Endothelial cell of umbilical vein (primary cell): ENCODE measurements at regions not wholly inside any gene's neighbourhood (a gene's known extent, or its start where the extent isn't known, plus 50 kb on each side); places are given as distances from the start of the nearest gene placed in this dataset.

Experiments
- BruUV-seq: library from RNA; stranded (reverse); fragments of 400-500 nt; replicated peaks from 2 replicates; lab custom pipeline; 2021; lab: Mats Ljungman, UMichigan
- CTCF ChIA-PET: fragments of 300-600, 350-600 bp; sonication (Branson Sonifier 250); formaldehyde crosslinking; loops from one replicate; lab custom pipeline; 2021; ENCODE audit warnings: antibody characterized with exemption, inconsistent platforms; lab: Charles Lee
- POLR2A ChIA-PET: fragments of 300-600, 350-600 bp; sonication (Branson Sonifier 250); formaldehyde crosslinking; loops from one replicate; lab custom pipeline; 2021; ENCODE audit warnings: antibody characterized with exemption, inconsistent platforms; lab: Charles Lee
- DNase-seq: peaks from one replicate; pipeline ENCODE4 v3.0.0-alpha.2; 2011; ENCODE audit warnings: low read depth, low spot score
- FAIRE-seq: peaks from 2 replicates; lab custom pipeline; 2011; peaks lifted over from hg19 to GRCh38; lab: Jason Lieb, UNC
- H2AFZ ChIP-seq: 2 replicates; pipeline ENCODE4 v1.6.0; 2012; ENCODE audit warnings: low read depth, low read length, control low read depth, inconsistent platforms
- H3K27ac ChIP-seq: 2 replicates; pipeline ENCODE4 v1.5.1; 2011; ENCODE audit warnings: low read depth, mild to moderate bottlenecking, control low read depth, low read length, moderate library complexity; ENCODE audit not compliant: insufficient read depth
- H3K27me3 ChIP-seq, 2 experiments: 2 replicates each; pipeline versions ENCODE4 v1.6.0 to v1.6.1; 2011; ENCODE audit warnings: low read length in 2 of 2, mixed read lengths in 1 of 2; ENCODE audit not compliant: control insufficient read depth in 2 of 2, insufficient read depth in 2 of 2
- H3K36me3 ChIP-seq, 2 experiments: 2 replicates in 1 of 2; 3 replicates in 1 of 2; pipeline ENCODE4 v1.5.1; 2011; ENCODE audit warnings: low read length in 2 of 2, mild to moderate bottlenecking in 1 of 2, moderate library complexity in 1 of 2; ENCODE audit not compliant: control insufficient read depth in 2 of 2, insufficient read depth in 2 of 2; ENCODE audit errors: extremely low read depth in 1 of 2
- H3K4me1 ChIP-seq: 3 replicates; pipeline ENCODE4 v1.5.1; 2011; ENCODE audit warnings: mild to moderate bottlenecking, low read length; ENCODE audit not compliant: control insufficient read depth, insufficient read depth; ENCODE audit errors: extremely low read depth
- H3K4me2 ChIP-seq: 2 replicates; pipeline ENCODE4 v1.6.1; 2011; ENCODE audit warnings: low read length, control low read depth, mixed read lengths; ENCODE audit not compliant: insufficient read depth
- H3K4me3 ChIP-seq, 3 experiments: fragments of 200-600 bp in 1 of 3; sonication (generic), shearing (Covaris generic) in 1 of 3; replicated peaks in 1 of 3; 2 replicates each; pipeline ENCODE4 v1.5.1; 2011 to 2016; ENCODE audit warnings: control low read depth in 3 of 3, low read length in 3 of 3, mild to moderate bottlenecking in 2 of 3, inconsistent platforms in 1 of 3, low read depth in 1 of 3, moderate library complexity in 1 of 3; ENCODE audit not compliant: insufficient read depth in 1 of 3
- H3K79me2 ChIP-seq: 2 replicates; pipeline ENCODE4 v1.6.0; 2012; ENCODE audit warnings: low read length, inconsistent platforms; ENCODE audit not compliant: control insufficient read depth, insufficient read depth
- H3K9ac ChIP-seq: replicated peaks from 2 replicates; pipeline ENCODE3; 2011; ENCODE audit warnings: low read length, control low read depth; ENCODE audit not compliant: insufficient read depth; ENCODE audit errors: extremely low read depth
- H3K9me1 ChIP-seq: replicated peaks from 3 replicates; pipeline ENCODE4 v1.6.0; 2011; ENCODE audit warnings: mild to moderate bottlenecking, low read length; ENCODE audit not compliant: control insufficient read depth, insufficient read depth; ENCODE audit errors: extremely low read depth
- H3K9me3 ChIP-seq: replicated peaks from 2 replicates; pipeline ENCODE4 v1.5.1; 2012; ENCODE audit warnings: low read length, inconsistent platforms; ENCODE audit not compliant: control insufficient read depth, insufficient read depth
- H4K20me1 ChIP-seq: replicated peaks from 2 replicates; pipeline ENCODE3; 2011; ENCODE audit warnings: mild to moderate bottlenecking, low read length; ENCODE audit not compliant: control insufficient read depth, insufficient read depth; ENCODE audit errors: extremely low read depth
- EZH2 ChIP-seq: IDR thresholded peaks from 2 replicates; pipeline ENCODE4 v1.6.1; 2012; ENCODE audit warnings: borderline replicate concordance, low read depth, mild to moderate bottlenecking, moderate library complexity, low read length, inconsistent platforms; ENCODE audit not compliant: severe bottlenecking
- FOS ChIP-seq: IDR thresholded peaks from 2 replicates; pipeline ENCODE4 v1.6.1; 2011; ENCODE audit warnings: mild to moderate bottlenecking, low read length, moderate library complexity, borderline replicate concordance; ENCODE audit not compliant: insufficient read depth
- GATA2 ChIP-seq: IDR thresholded peaks from 2 replicates; pipeline ENCODE4 v1.7.0; 2011; ENCODE audit warnings: low read depth, mild to moderate bottlenecking, moderate library complexity, mixed read lengths, low read length; ENCODE audit not compliant: insufficient read length, insufficient read depth
- JUN ChIP-seq: IDR thresholded peaks from 2 replicates; pipeline ENCODE4 v1.6.1; 2011; ENCODE audit warnings: borderline replicate concordance, low read depth; ENCODE audit not compliant: insufficient read length, insufficient read depth
- MYC ChIP-seq: IDR thresholded peaks from one replicate; pipeline ENCODE4 v1.6.1; 2011; ENCODE audit warnings: mild to moderate bottlenecking, low read depth, low read length
- POLR2A ChIP-seq: IDR thresholded peaks from 2 replicates; pipeline ENCODE4 v1.6.1; 2012; ENCODE audit warnings: low read depth, mild to moderate bottlenecking, control low read depth, low read length
- POLR2AphosphoS5 ChIP-seq: IDR thresholded peaks from 2 replicates; pipeline ENCODE4 v1.6.1; 2012; ENCODE audit warnings: low read depth, mild to moderate bottlenecking, control low read depth, low read length, moderate library complexity; ENCODE audit not compliant: insufficient read depth
- dilution Hi-C: fragments of 300-500 bp; cut with MboI; formaldehyde crosslinking; loops from one replicate; pipeline ENCODE4 v1.15.0; 2019; ENCODE audit warnings: low sequenced_read_pairs; ENCODE audit not compliant: extremely low pct_ligation_motif_present
- intact Hi-C: fragments of 100-400 bp; cut with micrococcal nuclease; formaldehyde crosslinking; loops from one replicate; pipeline ENCODE4 v1.10.0; 2022
- TF ChIP-seq, protein P1 (sequence below): IDR thresholded peaks from 2 replicates; pipeline ENCODE4 v1.6.1; 2011; ENCODE audit not compliant: insufficient read depth, insufficient read length
- TF ChIP-seq, protein P2 (sequence below), 2 donors: IDR thresholded peaks; 1 replicate in 1 of 2; 2 replicates in 1 of 2; pipeline ENCODE4 v1.5.1; 2011; ENCODE audit warnings: low read length in 2 of 2, mild to moderate bottlenecking in 2 of 2, moderate library complexity in 2 of 2, control low read depth in 1 of 2, inconsistent platforms in 1 of 2, low read depth in 1 of 2; ENCODE audit not compliant: insufficient read depth in 1 of 2; ENCODE audit errors: extremely low read depth in 1 of 2

DNA sequence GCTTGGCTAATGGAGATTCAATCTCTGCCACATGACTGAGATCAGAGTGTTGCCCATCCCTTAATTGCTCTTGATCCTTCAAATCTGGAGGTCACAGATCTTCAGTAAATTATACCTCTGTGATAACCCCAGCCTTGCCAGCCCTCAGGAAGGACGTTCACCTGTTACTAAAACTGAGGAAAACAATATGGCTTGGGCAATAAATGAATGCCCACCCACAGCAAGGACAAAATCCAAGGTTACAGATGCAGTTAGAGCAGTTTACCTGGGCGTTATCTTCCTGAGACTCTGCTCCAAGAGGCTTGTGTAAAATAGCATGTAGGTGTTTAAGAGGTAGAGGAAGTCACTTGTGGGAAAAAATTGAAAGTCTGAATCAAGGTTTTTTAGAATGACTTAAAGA is 69.3 kb upstream of the MAOA start:
- Histone ChIP-seq H3K9me1 (no peaks in the 10 kb centered on the region), H3K36me3 (no peaks in the 10 kb centered on the region), H3K27me3 (no peaks in the 10 kb centered on the region), H3K4me1 (no peaks in the 10 kb centered on the region), H3K4me3 (no peak overlapping the region), H3K9me3 (no peaks in the 10 kb centered on the region), H2AFZ (no peak overlapping the region), H3K27ac (no peak overlapping the region), H3K9ac (no peak overlapping the region), H3K4me2 (no peak overlapping the region), H4K20me1 (no peaks in the 10 kb centered on the region), H3K79me2 (no peaks in the 10 kb centered on the region)
- CTCF ChIA-PET, result interaction anchor here (1.1 kb wide), 1 partner anchor 163 kb away, joined by 4 read pairs; no protein-coding TSS in a partner anchor
- no TSS peak for BruUV-seq
- DNase-seq (no peak), FAIRE-seq (no peak)
- dilution Hi-C loops, result no loop called here
- intact Hi-C loops, result no loop called here
- TF ChIP-seq, protein P1, sequence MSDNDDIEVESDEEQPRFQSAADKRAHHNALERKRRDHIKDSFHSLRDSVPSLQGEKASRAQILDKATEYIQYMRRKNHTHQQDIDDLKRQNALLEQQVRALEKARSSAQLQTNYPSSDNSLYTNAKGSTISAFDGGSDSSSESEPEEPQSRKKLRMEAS, result no peak
- no peak for TF ChIP-seq EZH2
- TF ChIP-seq MYC, result no peak
- no peak for TF ChIP-seq GATA2
- TF ChIP-seq, protein P2, sequence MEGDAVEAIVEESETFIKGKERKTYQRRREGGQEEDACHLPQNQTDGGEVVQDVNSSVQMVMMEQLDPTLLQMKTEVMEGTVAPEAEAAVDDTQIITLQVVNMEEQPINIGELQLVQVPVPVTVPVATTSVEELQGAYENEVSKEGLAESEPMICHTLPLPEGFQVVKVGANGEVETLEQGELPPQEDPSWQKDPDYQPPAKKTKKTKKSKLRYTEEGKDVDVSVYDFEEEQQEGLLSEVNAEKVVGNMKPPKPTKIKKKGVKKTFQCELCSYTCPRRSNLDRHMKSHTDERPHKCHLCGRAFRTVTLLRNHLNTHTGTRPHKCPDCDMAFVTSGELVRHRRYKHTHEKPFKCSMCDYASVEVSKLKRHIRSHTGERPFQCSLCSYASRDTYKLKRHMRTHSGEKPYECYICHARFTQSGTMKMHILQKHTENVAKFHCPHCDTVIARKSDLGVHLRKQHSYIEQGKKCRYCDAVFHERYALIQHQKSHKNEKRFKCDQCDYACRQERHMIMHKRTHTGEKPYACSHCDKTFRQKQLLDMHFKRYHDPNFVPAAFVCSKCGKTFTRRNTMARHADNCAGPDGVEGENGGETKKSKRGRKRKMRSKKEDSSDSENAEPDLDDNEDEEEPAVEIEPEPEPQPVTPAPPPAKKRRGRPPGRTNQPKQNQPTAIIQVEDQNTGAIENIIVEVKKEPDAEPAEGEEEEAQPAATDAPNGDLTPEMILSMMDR (IDR thresholded peaks at IDR 0.05; ENCODE audit: extremely low read depth in 1 of 2, insufficient read depth in 1 of 2, low read depth in 1 of 2, low read length in 2 of 2), result no peak
- TF ChIP-seq FOS, result no peak
- no peak for TF ChIP-seq POLR2AphosphoS5
- no peak for TF ChIP-seq JUN
- TF ChIP-seq POLR2A, result no peak
- POLR2A ChIA-PET, result no interaction called here
